Tibial artery (tissue), 4 donors: ENCODE measurements at regions not wholly inside any gene's neighbourhood (a gene's known extent, or its start where the extent isn't known, plus 50 kb on each side); places are given as distances from the start of the nearest gene placed in this dataset.

Experiments used
- DNase-seq, 2 donors: peaks; one replicate each; pipeline ENCODE4 v3.0.0-alpha.2; 2019
- H3K27ac ChIP-seq, 2 donors: fragments of 200-600 bp; sonication (generic) in 1 of 2; 1 replicate in 1 of 2; 2 replicates in 1 of 2; pipeline ENCODE4 v1.5.1; 2018 to 2019; ENCODE audit warnings: mild to moderate bottlenecking in 1 of 2
- H3K27me3 ChIP-seq, 2 donors: fragments of 200-600 bp; sonication (generic) in 1 of 2; one replicate each; pipeline versions ENCODE4 v1.5.1 to v1.6.0; 2016 to 2019
- H3K36me3 ChIP-seq, 3 donors: fragments of 200-600 bp; sonication (generic) in 2 of 3; one replicate each; pipeline ENCODE4 v1.5.1; 2016 to 2019; ENCODE audit warnings: mild to moderate bottlenecking in 2 of 3
- H3K4me1 ChIP-seq, 4 donors: fragments of 200-600 bp; sonication (generic) in 2 of 4; 1 replicate in 3 of 4; 2 replicates in 1 of 4; pipeline ENCODE4 v1.5.1; 2016 to 2019
- H3K4me3 ChIP-seq, 2 donors: fragments of 200-600 bp; sonication (generic) in 1 of 2; 1 replicate in 1 of 2; 2 replicates in 1 of 2; pipeline ENCODE4 v1.5.1; 2018 to 2019; ENCODE audit warnings: mild to moderate bottlenecking in 2 of 2
- H3K9me3 ChIP-seq, 3 donors: fragments of 200-600 bp; sonication (generic) in 1 of 3; one replicate each; pipeline ENCODE4 v1.5.1; 2016 to 2019
- intact Hi-C: fragments of 100-400 bp; cut with DNase I; formaldehyde crosslinking; loops from one replicate; pipeline ENCODE4 v1.15.0; 2023; ENCODE audit warnings: low total_unique reads
- TF ChIP-seq, protein P1 (sequence below), 2 experiments: fragments of 200-600 bp in 1 of 2; fragments of 450-650 bp in 1 of 2; IDR thresholded peaks; one replicate each; pipeline ENCODE4 v1.5.1; 2017 to 2019; ENCODE audit warnings: antibody characterized with exemption in 2 of 2, mild to moderate bottlenecking in 1 of 2, moderate library complexity in 1 of 2

DNA sequence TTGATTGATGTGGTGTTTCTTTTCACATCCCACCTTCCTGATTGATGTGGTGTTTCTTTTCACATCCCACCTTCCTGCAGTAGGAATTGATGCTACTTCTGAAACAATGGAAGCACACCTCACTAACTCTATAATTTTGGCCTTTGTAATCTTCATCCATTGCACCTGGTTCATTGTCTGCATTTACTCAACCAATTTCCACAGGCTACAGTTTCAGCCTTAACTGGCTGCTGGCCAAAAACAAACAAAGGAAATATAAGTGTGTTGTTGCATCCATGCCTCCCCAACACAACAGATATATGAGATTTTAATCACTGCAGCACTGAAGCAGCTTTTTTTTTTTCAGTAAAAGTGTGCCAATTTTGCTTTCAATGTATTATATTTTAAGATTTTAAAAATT is 867.6 kb upstream of the PCDH7 start:
- TF ChIP-seq, protein P1, sequence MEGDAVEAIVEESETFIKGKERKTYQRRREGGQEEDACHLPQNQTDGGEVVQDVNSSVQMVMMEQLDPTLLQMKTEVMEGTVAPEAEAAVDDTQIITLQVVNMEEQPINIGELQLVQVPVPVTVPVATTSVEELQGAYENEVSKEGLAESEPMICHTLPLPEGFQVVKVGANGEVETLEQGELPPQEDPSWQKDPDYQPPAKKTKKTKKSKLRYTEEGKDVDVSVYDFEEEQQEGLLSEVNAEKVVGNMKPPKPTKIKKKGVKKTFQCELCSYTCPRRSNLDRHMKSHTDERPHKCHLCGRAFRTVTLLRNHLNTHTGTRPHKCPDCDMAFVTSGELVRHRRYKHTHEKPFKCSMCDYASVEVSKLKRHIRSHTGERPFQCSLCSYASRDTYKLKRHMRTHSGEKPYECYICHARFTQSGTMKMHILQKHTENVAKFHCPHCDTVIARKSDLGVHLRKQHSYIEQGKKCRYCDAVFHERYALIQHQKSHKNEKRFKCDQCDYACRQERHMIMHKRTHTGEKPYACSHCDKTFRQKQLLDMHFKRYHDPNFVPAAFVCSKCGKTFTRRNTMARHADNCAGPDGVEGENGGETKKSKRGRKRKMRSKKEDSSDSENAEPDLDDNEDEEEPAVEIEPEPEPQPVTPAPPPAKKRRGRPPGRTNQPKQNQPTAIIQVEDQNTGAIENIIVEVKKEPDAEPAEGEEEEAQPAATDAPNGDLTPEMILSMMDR (IDR thresholded peaks at IDR 0.05) = no peak
- no peaks in the 10 kb centered on the region for H3K9me3 ChIP-seq
- no peak overlapping the region for H3K27ac ChIP-seq
- H3K4me1 ChIP-seq = no peaks in the 10 kb centered on the region
- H3K27me3 ChIP-seq = no peaks in the 10 kb centered on the region
- intact Hi-C loops = no loop called here
- no peak overlapping the region for H3K4me3 ChIP-seq
- no peak for DNase-seq
- no peaks in the 10 kb centered on the region for H3K36me3 ChIP-seq

DNA sequence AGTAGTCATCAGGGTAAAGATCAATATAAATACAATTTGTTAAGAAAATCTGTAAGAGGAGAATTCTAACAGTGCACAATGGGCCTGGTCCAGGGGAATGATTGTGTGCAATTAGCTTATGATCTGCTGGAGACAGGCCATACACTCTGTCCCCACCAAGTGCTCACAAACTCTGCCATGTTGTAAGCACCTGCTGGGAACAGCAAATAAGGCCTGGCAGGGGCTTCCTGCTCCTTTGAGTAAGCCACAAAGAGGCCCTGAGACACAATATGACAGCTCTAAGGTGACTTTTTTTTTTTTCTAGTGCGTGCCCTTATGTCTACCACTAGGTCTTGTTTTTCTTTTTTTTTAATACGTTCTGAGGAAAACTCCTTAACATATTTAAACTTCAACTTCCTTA is 866.3 kb upstream of the PCDH7 start:
- no peak overlapping the region for H3K4me3 ChIP-seq
- no peaks in the 10 kb centered on the region for H3K27me3 ChIP-seq
- no peaks in the 10 kb centered on the region for H3K36me3 ChIP-seq
- TF ChIP-seq, protein P1 (IDR thresholded peaks at IDR 0.05) = no peak
- H3K9me3 ChIP-seq = no peaks in the 10 kb centered on the region
- intact Hi-C loops = no loop called here
- no peak for DNase-seq
- no peak overlapping the region for H3K27ac ChIP-seq
- no peaks in the 10 kb centered on the region for H3K4me1 ChIP-seq

DNA sequence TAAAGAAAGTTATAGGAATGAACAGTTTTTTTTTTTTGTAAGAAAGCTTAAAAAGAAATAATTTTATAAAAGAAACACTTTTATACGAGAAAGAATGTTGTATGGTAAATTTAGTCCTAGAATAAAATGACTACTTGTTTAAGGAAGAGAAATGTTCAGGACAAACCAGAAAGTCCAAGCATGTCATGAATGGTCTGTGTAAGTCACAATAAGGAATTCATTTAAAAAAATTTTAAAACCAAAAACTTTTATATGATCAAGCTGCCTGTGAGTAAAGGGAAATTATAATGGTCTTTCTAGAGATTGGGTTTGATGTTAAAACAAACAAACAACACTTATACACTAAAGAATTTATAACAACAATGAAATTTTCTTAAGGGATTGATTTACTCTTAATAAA is 858.9 kb upstream of the PCDH7 start:
- Histone ChIP-seq H3K27me3 (no peaks in the 10 kb centered on the region), H3K27ac (no peak overlapping the region), H3K4me3 (no peak overlapping the region), H3K4me1 (no peaks in the 10 kb centered on the region), H3K36me3 (no peaks in the 10 kb centered on the region), H3K9me3 (no peaks in the 10 kb centered on the region)
- DNase-seq = no peak
- intact Hi-C loops = no loop called here
- TF ChIP-seq, protein P1 (IDR thresholded peaks at IDR 0.05) = no peak

DNA sequence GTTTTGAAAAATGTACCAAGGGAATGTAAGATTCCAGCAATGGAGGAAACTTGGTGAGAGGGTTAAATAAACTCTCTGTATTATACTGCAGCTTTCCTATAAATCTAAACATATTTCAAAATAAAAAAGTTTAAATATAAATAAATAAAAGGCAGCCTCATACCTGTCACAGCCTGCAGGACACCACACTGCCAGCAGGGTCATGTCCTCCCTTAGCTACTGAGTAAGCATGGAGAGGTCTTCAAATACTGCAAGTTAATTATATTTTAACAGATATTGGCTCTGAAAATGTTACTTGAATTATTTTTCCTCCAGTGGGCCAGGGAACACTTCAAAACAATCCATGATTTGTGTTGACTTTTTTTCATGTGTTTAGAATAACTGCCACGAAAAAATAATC is 852.8 kb upstream of the PCDH7 start:
- no peaks in the 10 kb centered on the region for H3K4me1 ChIP-seq
- H3K4me3 ChIP-seq = no peak overlapping the region
- H3K27me3 ChIP-seq = no peaks in the 10 kb centered on the region
- no peak overlapping the region for H3K27ac ChIP-seq
- no peak for DNase-seq
- H3K9me3 ChIP-seq = no peaks in the 10 kb centered on the region
- TF ChIP-seq, protein P1 (IDR thresholded peaks at IDR 0.05) = no peak
- intact Hi-C loops = no loop called here
- no peaks in the 10 kb centered on the region for H3K36me3 ChIP-seq

DNA sequence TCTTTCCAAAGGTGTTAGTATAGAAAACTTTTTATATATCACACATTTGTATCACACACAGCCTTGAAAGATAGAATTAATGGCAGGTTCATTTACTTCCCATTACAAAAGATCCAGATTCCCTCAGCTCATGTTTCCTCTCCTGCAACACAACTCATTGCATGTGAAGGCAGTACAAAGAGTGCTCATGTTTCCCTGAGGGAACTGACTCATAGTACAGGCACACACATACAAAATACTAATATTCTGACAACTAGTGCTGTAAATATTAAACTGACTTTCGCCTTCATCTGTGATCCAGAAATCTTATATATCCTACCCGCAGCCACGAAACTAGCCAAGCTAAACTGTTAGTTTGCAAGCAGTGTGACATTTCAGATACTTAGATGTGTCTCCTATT is 819.8 kb upstream of the PCDH7 start:
- no peaks in the 10 kb centered on the region for H3K27me3 ChIP-seq
- H3K4me3 ChIP-seq = no peak overlapping the region
- TF ChIP-seq, protein P1 (IDR thresholded peaks at IDR 0.05) = no peak
- no peaks in the 10 kb centered on the region for H3K9me3 ChIP-seq
- H3K4me1 ChIP-seq = no peaks in the 10 kb centered on the region
- H3K36me3 ChIP-seq = no peaks in the 10 kb centered on the region
- no peak overlapping the region for H3K27ac ChIP-seq
- DNase-seq = no peak
- intact Hi-C loops = no loop called here

DNA sequence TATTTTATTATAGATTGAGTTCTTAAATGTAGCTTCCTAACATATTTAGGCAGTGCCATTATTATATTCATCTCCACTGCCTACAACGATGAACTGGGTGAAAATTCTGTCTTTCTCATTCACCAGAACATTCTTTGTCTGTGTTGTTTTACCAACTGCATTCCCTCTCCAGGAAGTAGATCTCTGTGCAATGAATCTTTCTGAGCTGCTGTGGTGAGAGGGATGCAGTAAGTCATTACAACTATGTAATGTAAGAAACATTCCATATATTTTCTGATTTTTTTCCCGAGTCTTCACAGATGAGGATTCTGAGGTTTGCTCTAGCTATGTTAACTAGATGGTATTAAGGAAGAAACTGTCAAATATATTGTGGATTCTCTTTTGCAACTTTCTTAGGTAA is 811.9 kb upstream of the PCDH7 start:
- no peak for DNase-seq
- Histone ChIP-seq H3K36me3 (no peaks in the 10 kb centered on the region), H3K27me3 (no peaks in the 10 kb centered on the region), H3K9me3 (no peaks in the 10 kb centered on the region), H3K27ac (no peak overlapping the region), H3K4me3 (no peak overlapping the region), H3K4me1 (no peaks in the 10 kb centered on the region)
- intact Hi-C loops = no loop called here
- TF ChIP-seq, protein P1 (IDR thresholded peaks at IDR 0.05) = no peak
